DMS153 (cell line): ENCODE measurements at regions not wholly inside any gene's neighbourhood (a gene's known extent, or its start where the extent isn't known, plus 50 kb on each side); places are given as distances from the start of the nearest gene placed in this dataset.
"Not testable (repeated sequence)": the region's sequence is repeated elsewhere in the genome, so short reads cannot be mapped to it uniquely, and the experiment has no call there.

ENCODE experiments used
- DNase-seq: peaks from one replicate; lab custom pipeline; 2025; lab: John Stamatoyannopoulos, UW

DNA sequence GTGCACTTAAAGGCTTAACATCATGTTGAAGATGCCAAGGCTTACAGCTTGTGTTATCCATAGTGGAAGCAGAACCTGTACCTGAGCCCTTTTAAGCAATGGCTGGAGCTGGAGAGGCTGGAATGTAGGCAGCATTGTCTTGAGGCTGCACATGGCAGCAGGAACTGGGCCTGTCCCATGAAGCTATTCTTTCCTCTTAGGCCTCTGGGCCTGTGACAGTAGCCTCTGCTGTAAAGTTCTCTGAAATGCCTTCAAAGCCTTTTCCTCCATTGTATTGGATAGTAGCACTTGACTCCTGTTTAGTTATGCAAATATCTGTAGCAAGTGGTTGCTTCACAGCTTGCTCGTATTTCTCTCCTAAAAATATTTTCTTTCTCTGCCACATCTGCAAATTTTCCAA, 127.4 kb upstream of the ANO5 start:
- DNase-seq = no peak

DNA sequence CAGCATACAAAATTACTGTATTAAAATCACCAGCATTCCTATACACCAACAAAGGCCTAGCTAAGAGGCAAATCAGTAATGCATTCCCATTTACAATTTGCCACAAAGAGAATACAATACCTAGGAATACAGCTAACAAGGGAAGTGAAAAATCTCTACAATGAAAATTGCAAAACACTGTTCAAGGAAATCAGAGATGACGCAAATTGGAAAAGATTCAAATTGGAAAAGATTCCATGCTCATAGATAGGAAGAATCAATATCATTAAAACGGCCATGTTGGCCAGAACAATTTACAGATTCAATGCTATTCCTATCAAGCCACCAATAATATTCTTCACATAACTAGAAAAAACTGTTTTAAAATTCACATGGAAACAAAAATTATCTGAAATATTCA, 123.0 kb upstream of the ANO5 start:
- DNase-seq = no peak

DNA sequence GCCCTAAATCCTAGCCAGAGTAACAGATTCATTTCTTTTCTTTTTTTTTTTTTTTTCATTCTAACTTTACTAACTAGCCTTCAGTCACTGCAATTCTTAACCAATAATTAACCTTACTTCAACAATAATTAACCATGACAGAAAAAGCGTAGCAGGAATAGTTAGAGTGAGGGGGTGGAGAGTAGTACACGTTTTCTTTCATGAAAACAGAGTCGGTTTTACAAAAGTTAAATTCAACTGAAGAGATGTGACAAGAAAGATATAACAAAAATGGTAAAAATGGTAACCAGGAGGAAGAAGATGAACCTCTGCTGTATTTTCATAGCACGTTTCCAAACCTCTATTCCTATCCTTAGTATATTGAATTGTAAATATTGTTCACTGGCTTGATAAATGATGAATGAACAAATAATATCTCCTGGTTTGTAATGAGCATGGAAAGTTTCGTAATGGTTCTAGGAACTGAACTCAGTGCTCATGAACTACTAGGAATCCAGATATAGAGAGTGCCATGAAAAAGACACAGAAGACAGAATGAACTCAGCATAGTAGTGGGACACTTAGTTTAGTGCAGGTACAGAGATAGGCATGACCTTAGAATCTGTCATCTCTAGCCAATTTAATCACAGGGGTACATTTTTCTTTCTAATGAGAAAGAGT, 116.5 kb upstream of the ANO5 start:
- DNase-seq = no peak

DNA sequence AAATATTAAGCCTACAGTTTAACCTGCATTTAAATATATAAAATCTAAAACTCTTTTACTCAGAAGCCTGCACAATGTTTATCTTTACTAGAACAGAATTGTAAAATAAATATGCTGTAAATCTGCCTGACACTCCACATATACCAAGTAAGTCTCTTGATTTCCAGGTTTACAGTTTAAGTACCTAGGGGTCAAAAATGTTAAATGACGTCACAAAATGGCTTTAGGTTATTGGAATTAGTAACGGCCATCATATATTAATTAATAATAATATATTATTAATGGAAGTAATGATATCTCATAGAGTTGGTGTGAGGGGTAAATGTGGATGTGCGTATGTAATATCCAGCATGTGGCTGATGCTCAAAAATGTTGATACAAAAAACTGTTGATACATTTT, 114.8 kb upstream of the ANO5 start:
- DNase-seq = no peak

DNA sequence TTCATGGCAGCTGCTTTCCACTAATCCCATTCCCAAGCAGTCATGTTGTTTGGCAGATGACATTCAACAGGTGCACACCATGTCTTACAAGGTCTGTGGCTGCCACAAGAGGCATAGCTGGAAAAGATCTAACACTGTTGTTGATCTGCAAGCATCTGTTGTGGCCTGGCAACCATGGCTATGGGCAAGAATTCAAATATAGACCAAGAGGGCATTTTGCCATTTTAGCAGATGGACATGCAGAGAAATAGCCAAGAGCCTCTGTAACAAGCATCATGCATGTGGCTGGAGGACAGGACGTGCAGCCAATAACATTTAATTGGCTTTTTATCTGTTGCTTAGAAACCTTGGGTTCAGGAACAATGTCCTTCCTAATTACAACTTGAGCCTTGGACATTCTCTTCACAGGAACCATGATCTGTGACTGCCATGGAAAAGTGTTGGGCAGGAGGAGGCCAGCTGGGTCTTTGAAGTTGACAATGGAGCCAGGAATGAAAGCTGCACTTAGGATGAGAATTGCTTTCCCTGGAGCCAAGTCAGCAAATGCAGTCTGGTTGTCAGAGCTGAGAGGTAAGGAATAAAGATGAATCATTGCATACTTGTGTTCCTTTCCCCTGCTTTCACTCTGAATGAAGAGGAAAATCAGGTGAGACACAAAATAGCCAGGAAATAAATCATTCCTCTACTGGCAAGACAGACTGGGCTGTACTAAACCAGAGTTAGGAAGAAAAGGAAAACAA, 113.6 kb upstream of the ANO5 start:
- no peak for DNase-seq

DNA sequence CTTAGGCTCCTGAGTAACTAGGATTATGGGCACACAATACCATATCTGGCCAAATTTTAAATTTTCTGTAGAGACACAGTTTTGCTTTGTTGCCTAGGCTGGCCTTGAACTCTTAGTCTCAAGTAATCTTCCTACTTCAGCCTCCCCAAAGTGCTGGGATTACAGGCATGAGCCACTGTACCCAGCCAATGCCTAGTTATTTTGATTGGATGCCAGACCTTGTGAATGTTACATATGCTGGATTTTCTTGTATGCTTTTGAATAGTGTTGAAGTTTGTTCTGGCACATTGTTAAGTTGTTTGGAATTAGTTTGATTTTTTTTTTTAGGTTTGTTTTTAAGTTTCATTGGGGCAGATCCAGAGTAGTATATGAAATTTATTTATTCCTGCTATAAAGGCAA, 110.7 kb upstream of the ANO5 start:
- no peak for DNase-seq

DNA sequence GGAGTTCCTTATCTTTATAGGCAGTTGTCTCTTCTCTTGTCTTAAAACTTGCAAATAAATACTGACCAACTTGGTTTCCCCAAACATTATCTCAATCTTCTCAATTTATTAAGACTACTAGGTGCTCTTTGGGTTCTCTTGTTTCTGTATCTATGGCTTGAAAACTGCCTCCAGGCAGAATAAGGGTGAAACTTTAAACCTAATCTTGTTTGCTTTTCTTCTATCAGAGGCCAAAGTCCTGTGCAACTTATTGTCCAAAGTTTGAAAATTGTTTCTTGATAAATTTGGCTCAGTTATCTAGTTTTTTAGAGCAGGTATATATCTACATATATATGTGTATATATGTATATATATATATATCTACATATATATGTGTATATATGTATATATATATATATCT, 110.1 kb upstream of the ANO5 start:
- no peak for DNase-seq

DNA sequence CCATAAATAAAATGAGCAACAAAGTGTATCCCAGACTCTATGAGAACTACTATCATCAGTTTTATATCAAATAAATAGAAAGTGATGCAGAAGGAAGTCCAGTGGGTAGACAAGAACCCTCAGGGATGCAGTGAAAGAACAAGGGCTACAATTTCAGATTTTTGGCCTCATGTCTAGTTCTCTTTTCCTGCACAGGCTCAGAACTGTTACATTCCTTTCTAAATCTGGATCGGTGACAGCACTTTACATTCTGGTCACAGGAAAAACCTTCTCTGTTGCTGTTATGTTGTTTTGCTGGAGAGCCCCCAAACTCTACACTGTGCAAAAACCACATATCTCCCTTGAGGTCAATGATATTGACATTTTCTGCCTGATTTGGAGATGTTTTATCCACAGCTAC, 108.8 kb upstream of the ANO5 start:
- no peak for DNase-seq

DNA sequence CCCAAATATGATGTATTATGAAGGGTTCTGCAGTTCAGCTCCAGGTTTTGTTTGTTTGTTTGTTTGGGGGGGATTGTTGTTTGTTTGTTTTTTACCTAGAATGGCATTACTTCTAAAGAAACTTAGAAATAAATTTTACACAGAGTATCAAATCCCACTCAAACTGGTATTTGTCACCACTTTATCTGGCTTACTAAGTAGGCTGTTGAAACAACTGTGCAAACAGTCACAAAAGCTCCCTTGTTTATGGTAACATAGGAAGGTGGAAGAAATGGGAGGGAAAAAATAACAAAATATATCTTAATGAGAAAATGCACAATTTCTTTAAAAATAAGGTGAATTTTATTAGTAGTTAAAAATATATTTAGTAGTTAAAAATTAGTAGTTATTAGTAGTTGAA, 108.3 kb upstream of the ANO5 start:
- no peak for DNase-seq

DNA sequence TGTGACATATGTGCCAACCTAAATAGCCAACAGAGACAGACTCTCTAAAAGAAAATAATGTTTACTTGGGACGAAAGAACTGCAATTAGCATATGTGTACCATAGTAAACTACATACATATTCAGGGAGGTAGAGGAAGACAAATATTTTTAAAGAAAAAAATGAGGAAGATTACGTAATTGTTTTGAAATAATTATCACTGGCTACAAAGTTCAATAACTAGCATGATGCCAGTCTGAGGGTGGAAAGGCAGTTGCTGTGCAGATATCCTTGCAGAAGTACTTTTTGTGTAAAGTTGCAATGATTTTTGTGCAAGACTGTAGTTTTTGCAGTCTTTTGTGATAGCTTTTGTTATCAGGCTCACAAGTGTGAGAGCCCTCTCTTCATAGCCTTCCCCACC, 103.3 kb upstream of the ANO5 start:
- DNase-seq = no peak

DNA sequence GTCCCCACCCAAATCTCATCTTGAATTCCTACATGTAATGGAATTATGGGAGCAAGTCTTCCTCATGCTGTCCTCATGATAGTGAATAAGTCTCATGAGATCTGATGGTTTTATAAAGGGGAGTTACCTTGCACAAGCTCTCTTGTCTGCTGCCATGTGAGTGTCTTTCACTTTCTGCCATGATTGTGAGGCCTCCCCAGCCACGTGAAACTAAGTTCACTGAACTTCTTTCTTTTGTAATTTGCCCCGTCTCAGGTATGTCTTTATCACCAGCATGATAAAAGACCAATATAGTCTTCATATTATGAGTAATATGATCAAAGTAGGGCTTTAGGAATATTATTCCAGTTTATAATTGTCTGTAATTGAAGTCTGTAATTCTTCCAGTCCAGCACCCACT, 86.3 kb upstream of the ANO5 start:
- DNase-seq = no peak

DNA sequence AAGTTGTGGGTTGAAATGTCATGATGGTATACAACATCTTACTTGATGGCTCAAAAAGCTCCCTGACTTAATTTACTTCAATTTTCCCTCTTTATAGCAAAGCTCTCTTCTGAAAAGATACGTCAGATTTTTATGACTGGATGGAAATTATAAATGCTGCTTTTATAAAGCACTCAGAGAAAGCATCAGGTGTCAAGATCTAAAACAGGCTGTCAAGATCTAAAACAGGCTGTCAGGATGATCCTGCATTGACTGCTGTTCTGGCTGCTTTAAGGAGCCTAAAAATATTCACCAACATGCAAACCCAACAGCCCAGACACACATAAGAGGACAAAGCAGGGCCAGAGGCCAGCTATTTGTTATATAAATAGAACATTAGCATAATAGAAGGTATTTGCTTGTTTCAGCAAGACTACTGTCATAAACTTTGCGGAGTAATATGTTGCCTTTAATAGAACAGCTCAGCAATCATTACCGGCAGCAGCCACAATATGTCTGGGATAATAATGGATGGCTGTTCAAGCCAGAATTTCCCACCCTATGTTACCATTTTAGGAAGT, 77.3 kb upstream of the ANO5 start:
- DNase-seq = peak; percentile 1

DNA sequence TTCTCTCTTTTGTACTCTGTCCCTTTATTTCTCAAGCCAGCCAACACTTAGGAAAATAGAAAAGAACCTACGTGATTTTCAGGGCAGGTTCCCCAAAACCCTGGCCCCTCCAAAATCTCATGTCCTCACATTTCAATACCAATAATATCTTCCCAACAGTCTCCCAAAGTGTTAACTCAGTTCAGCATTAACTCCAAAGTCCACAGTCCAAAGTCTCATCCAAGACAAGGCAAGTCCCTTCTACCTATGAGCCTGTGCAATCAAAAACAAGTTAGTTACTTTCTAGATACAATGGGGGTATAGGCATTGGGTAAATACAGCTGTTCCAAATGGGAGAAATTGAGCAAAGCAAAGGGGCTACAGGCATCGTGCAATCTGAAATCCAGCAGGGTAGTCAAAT, 64.9 kb upstream of the ANO5 start:
- DNase-seq = not testable (repeated sequence)

DNA sequence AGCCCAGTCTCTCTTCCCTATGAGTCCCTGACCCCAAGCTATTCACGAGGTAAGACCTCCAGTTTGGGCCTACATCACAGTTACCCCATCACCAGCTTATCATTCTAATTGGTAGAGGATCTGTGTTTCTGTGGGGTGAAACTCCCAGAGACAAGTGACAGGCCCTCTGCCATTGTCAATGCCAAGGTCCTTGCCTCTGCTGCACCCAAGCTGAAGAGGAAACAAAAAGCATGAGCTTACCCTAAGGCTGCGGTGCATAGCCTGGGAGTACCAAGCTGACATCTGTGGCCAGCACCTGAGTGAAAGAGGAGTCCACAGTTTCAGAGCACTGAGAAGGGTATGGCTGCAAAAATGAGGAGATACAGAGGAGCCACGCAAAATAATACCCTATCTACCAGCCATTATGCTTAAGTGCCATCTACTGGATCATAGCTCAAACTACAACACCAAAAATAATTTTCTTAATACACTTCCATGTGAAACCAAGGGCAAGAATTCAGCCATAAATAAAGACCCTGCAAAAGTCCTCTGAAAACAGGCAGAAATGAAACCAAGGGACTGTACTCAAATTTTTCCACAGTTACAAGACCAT, 62.3 kb upstream of the ANO5 start:
- peak; percentile 28 for DNase-seq

DNA sequence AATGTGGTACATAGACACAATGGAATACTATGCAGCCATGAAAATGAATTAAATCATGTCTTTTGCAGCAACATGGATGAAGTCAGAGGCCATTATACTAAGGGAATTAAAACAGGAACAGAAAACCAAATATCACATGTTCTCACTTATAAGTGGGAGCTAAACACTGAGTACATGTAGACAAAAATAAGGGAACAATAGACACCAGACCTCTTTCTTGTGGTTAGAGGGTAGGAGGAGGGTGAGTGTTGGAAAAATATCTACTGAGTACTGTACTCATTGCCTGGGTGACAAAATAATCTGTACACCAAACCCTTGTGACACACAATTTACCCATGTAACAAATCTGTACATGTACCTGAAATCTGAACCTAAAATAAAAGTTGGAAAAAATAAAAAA, 59.1 kb upstream of the ANO5 start:
- no peak for DNase-seq

DNA sequence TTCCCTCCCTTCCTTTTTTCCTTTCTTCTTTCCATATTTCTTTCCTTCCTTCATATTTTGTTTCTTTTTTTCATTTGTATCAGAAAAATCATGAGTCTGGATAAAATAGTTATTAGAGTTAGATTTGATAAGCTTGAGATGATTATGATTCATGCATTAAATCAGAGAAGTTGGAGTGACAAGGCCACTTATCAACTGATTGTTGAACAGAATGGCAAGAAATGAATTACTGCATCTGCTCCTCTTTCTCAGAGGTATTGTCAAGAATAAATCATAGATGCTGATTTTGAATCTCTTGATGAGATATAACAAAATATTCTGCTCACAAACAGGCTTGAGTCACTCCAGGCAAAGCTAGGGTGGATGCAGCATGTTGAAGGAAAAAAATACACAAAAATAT, 54.6 kb upstream of the ANO5 start:
- DNase-seq = no peak
